K562 (cell line): ENCODE measurements at regions not wholly inside any gene's neighbourhood (a gene's known extent, or its start where the extent isn't known, plus 50 kb on each side); places are given as distances from the start of the nearest gene placed in this dataset.

Experiments
- ATAC-seq: fragments of 200-7000 bp; cut with Tn5 transposase; 3 replicates; pipeline ENCODE4 v1.9.1; 2020; ENCODE audit warnings: moderate library complexity
- BruUV-seq: library from RNA; stranded (reverse); fragments of 400-500 nt; replicated peaks from 2 replicates; lab custom pipeline; 2021; lab: Mats Ljungman, UMichigan
- CTCF ChIA-PET: fragments of 300-600 bp; formaldehyde crosslinking; extraction: SDS; loops from one replicate; lab custom pipeline; 2021; ENCODE audit warnings: low intra/inter-chr PET ratio; lab: Yijun Ruan, JAX
- POLR2A ChIA-PET: fragments of 300-600, 350-650 bp; sonication (Branson Sonifier 250); formaldehyde crosslinking; extraction: SDS; loops from one replicate; lab custom pipeline; 2021; ENCODE audit warnings: antibody characterized with exemption, inconsistent platforms; lab: Yijun Ruan, JAX
- DNase-seq, 4 experiments: peaks; one replicate each; pipeline versions ENCODE4 v3.0.0 to v3.0.0-alpha.2; 2011 to 2018; ENCODE audit warnings: low spot score in 3 of 4, mixed read lengths in 3 of 4; ENCODE audit errors: extremely low read depth in 1 of 4
- FAIRE-seq: peaks from 2 replicates; lab custom pipeline; 2011; peaks lifted over from hg19 to GRCh38; lab: Jason Lieb, UNC
- H2AFZ ChIP-seq: 2 replicates; pipeline ENCODE4 v1.6.0; 2011; ENCODE audit warnings: low read depth, low read length, control low read depth, inconsistent platforms
- H3K27ac ChIP-seq: fragments of 200-600 bp; 3 replicates; pipeline ENCODE4 v1.8.0; 2011; ENCODE audit warnings: low read depth, mild to moderate bottlenecking, control low read depth, inconsistent platforms, low read length, moderate library complexity, mixed read lengths; ENCODE audit errors: extremely low read depth
- H3K27me3 ChIP-seq, 2 experiments: fragments of 300-600 bp in 1 of 2; 2 replicates in 1 of 2; 3 replicates in 1 of 2; pipeline versions ENCODE4 v1.6.0 to v1.8.0; 2011; ENCODE audit warnings: inconsistent platforms in 2 of 2, low read length in 2 of 2, mild to moderate bottlenecking in 1 of 2, mixed read lengths in 1 of 2, moderate library complexity in 1 of 2; ENCODE audit not compliant: control insufficient read depth in 2 of 2, insufficient read depth in 2 of 2
- H3K36me3 ChIP-seq: fragments of 300-600 bp; 3 replicates; pipeline ENCODE4 v1.8.0; 2011; ENCODE audit warnings: mild to moderate bottlenecking, low read length, inconsistent platforms; ENCODE audit not compliant: control insufficient read depth, insufficient read depth
- H3K4me1 ChIP-seq, 2 experiments: fragments of 200-600 bp in 1 of 2; replicated peaks in 1 of 2; 2 replicates in 1 of 2; 3 replicates in 1 of 2; pipeline versions ENCODE4 v1.5.1 to v1.8.0; 2011; ENCODE audit warnings: inconsistent platforms in 2 of 2, low read length in 2 of 2, mild to moderate bottlenecking in 1 of 2, mixed read lengths in 1 of 2, moderate library complexity in 1 of 2; ENCODE audit not compliant: control insufficient read depth in 2 of 2, insufficient read depth in 2 of 2
- H3K4me2 ChIP-seq: 2 replicates; pipeline ENCODE4 v1.6.1; 2011; ENCODE audit warnings: low read length, control low read depth, inconsistent platforms, mixed read lengths; ENCODE audit not compliant: insufficient read depth
- H3K4me3 ChIP-seq: fragments of 200-600 bp; sonication (generic), shearing (Covaris generic); 2 replicates; pipeline ENCODE4 v1.5.1; 2016; ENCODE audit warnings: control low read depth, inconsistent platforms
- H3K79me2 ChIP-seq: fragments of 200-600 bp; 3 replicates; pipeline ENCODE4 v1.8.0; 2011; ENCODE audit warnings: low read length, inconsistent platforms; ENCODE audit not compliant: control insufficient read depth, insufficient read depth
- H3K9ac ChIP-seq, 2 experiments: 2 replicates each; pipeline versions ENCODE4 v1.6.0 to v1.6.1; 2011; ENCODE audit warnings: low read depth in 2 of 2, low read length in 2 of 2, control low read depth in 1 of 2, inconsistent platforms in 1 of 2, mild to moderate bottlenecking in 1 of 2, mixed read lengths in 1 of 2; ENCODE audit not compliant: insufficient read depth in 1 of 2
- H3K9me1 ChIP-seq: one replicate; pipeline ENCODE4 v1.6.0; 2011; ENCODE audit warnings: inconsistent platforms, mild to moderate bottlenecking, low read length, moderate library complexity; ENCODE audit not compliant: control insufficient read depth, insufficient read depth
- H3K9me3 ChIP-seq: replicated peaks from 2 replicates; pipeline ENCODE4 v1.5.1; 2011; ENCODE audit warnings: low read depth, low read length, inconsistent platforms; ENCODE audit not compliant: control insufficient read depth, insufficient read depth
- H4K20me1 ChIP-seq: replicated peaks from 2 replicates; pipeline ENCODE4 v1.6.1; 2011; ENCODE audit warnings: low read length, inconsistent platforms, mixed read lengths; ENCODE audit not compliant: control insufficient read depth, insufficient read depth
- BRD9 ChIP-seq: fragments of 450-650 bp; IDR thresholded peaks from 2 replicates; pipeline ENCODE4 v1.6.1; 2018; ENCODE audit warnings: low read depth; ENCODE audit not compliant: partially characterized antibody
- CHCHD3 ChIP-seq: fragments of 250-450 bp; sonication (Bioruptor Pico); IDR thresholded peaks from 2 replicates; pipeline ENCODE4 v2.1.2; 2022; ENCODE audit warnings: mild to moderate bottlenecking
- CREB3 ChIP-seq: fragments of 450-650 bp; conservative IDR thresholded peaks from 2 replicates; pipeline ENCODE4 v1.6.1; 2016; ENCODE audit warnings: missing genetic modification characterization, low read depth, mild to moderate bottlenecking, missing compliant biosample characterization, moderate library complexity
- ETV1 ChIP-seq: fragments of 450-650 bp; conservative IDR thresholded peaks from 2 replicates; pipeline ENCODE4 v1.6.1; 2016; ENCODE audit warnings: missing genetic modification characterization, control low read depth, low read depth, missing compliant biosample characterization
- ID3 ChIP-seq, 2 experiments: fragments of 250-450 bp in 1 of 2; fragments of 450-650 bp in 1 of 2; sonication (Bioruptor Pico) in 1 of 2; IDR thresholded peaks; 2 replicates each; pipeline versions ENCODE4 v1.6.1 to v1.8.0; 2016 to 2021; ENCODE audit warnings: mild to moderate bottlenecking in 2 of 2, moderate library complexity in 2 of 2, missing compliant biosample characterization in 1 of 2, missing genetic modification characterization in 1 of 2
- KDM4B ChIP-seq, 2 experiments: fragments of 450-650 bp in 1 of 2; sonication (generic) in 1 of 2; IDR thresholded peaks; 2 replicates each; pipeline ENCODE4 v1.6.1; 2016 to 2017; ENCODE audit warnings: borderline replicate concordance in 2 of 2, antibody characterized with exemption in 1 of 2, low read depth in 1 of 2, mild to moderate bottlenecking in 1 of 2
- PHF20 ChIP-seq: fragments of 450-650 bp; IDR thresholded peaks from 2 replicates; pipeline ENCODE4 v1.6.1; 2018; ENCODE audit not compliant: partially characterized antibody
- PHF21A ChIP-seq: fragments of 450-650 bp; IDR thresholded peaks from 2 replicates; pipeline ENCODE4 v1.6.1; 2017; ENCODE audit warnings: low read depth, borderline replicate concordance
- SMARCC2 ChIP-seq: fragments of 450-650 bp; IDR thresholded peaks from 2 replicates; pipeline ENCODE4 v1.6.1; 2017; ENCODE audit warnings: antibody characterized with exemption, moderate library complexity, mild to moderate bottlenecking, low read depth
- XRCC3 ChIP-seq: fragments of 450-650 bp; IDR thresholded peaks from 2 replicates; pipeline ENCODE4 v1.6.1; 2017; ENCODE audit warnings: mild to moderate bottlenecking, moderate library complexity
- ZEB2 ChIP-seq: fragments of 450-650 bp; IDR thresholded peaks from 2 replicates; pipeline ENCODE4 v1.6.1; 2016
- ZNF354B ChIP-seq: fragments of 250-450 bp; sonication (Bioruptor Pico); IDR thresholded peaks from 2 replicates; pipeline ENCODE4 v1.4.0; 2020
- WGBS: fragments of 100-300 bp; shearing (Covaris generic); methylation state at CpG from one replicate; pipeline ENCODE4 v1.1.6; 2016; ENCODE audit warnings: low coverage, mixed read lengths; ENCODE audit not compliant: insufficient coverage; ENCODE audit errors: missing lambda C conversion rate; 5-methylcytosine and 5-hydroxymethylcytosine counted together
- in situ Hi-C: fragments of 300-500 bp; cut with MboI; formaldehyde crosslinking; loops from 4 replicates; pipeline ENCODE4 v1.15.0; 2018; ENCODE audit warnings: inconsistent platforms, mixed read lengths
- intact Hi-C: fragments of 100-400 bp; cut with micrococcal nuclease; formaldehyde crosslinking; loops from 2 replicates; pipeline ENCODE4 v1.14.2; 2022

- Histone ChIP-seq H3K9me3 (no peaks in the 10 kb centered on the region), H3K27ac (no peak overlapping the region), H3K4me3 (no peak overlapping the region), H3K9me1 (no peaks in the 10 kb centered on the region), H3K9ac (no peak overlapping the region), H3K79me2 (no peaks in the 10 kb centered on the region), H3K36me3 (no peaks in the 10 kb centered on the region), H4K20me1 (no peaks in the 10 kb centered on the region), H3K4me2 (no peak overlapping the region), H2AFZ (no peak overlapping the region), H3K27me3 (peaks cover 0 to 3% of the 10 kb centered on the region in 2 experiments; a peak in 2 of 5 replicates), H3K4me1 (no peaks in the 10 kb centered on the region)
- no TSS peak for BruUV-seq
- DNase-seq (no peak), FAIRE-seq (no peak), ATAC-seq (no peak)
- intact Hi-C loops (no loop called here), in situ Hi-C loops (no loop called here)
- WGBS, result 1% methylated on average over 13 of the region's 13 CpGs
- ChIA-PET POLR2A (no interaction called here), CTCF (no interaction called here)
- no peak for TF ChIP-seq BRD9
- no peak for TF ChIP-seq CREB3
- no peak for TF ChIP-seq ZNF354B (CRISPR knock-in tag)
- no peak for TF ChIP-seq ID3 (CRISPR knock-in tag; IDR thresholded peaks at IDR 0.05)
- no peak for TF ChIP-seq ID3 (tag; IDR thresholded peaks at IDR 0.05)
- no peak for TF ChIP-seq KDM4B (IDR thresholded peaks at IDR 0.05; ENCODE audit: borderline replicate concordance in 2 of 2, low read depth in 1 of 2)
- no peak for TF ChIP-seq PHF20
- TF ChIP-seq SMARCC2, result no peak
- no peak for TF ChIP-seq ETV1 (tag)
- TF ChIP-seq CHCHD3, result no peak
- no peak for TF ChIP-seq XRCC3
- TF ChIP-seq PHF21A, result no peak
- no peak for TF ChIP-seq ZEB2
Observed at GRCh38 chr4:24727390-24728224, 67.8 kb upstream of the SOD3 start.
